ENCODE measurements at regions not wholly inside any gene's neighbourhood (a gene's known extent, or its start where the extent isn't known, plus 50 kb on each side); places are given as distances from the start of the nearest gene placed in this dataset.

DNA sequence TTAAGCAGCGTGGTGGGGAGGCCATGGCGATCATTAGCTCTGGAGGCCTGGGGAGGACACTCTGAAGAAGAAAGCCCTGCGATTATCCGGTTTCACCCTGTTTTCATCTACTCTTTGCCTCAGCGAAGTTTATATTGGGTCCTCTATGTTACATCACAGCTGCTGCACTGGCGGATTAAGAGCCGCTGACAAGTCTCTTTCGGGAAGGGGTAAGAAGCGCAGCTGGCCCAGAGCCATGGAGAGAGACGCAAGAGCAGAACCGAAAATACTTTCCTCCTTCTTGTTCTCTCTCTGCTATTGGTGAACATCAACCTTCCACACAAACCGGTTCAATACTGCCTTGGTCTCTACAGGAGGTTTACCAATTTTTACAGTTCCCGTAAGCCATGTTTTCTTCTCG lies 291.5 kb downstream of the FAM72C start:
- no peak overlapping the region for H3K4me2 ChIP-seq (ENCODE audit: low read length)
- no peaks in the 10 kb centered on the region for H3F3A ChIP-seq (ENCODE audit: insufficient read depth, low read length, poor library complexity, severe bottlenecking)
- H3K4me3 ChIP-seq (ENCODE audit: low read length), result no peak overlapping the region
- no peaks in the 10 kb centered on the region for H3K9me2 ChIP-seq (ENCODE audit: insufficient read depth, low read length)
- H3K36me3 ChIP-seq (ENCODE audit: insufficient read depth, low read length), result no peaks in the 10 kb centered on the region
- no peak overlapping the region for H3K27ac ChIP-seq (ENCODE audit: low read length)
- H3K79me2 ChIP-seq (replicated peaks; ENCODE audit: insufficient read depth, low read length), result no peaks in the 10 kb centered on the region
- no peak overlapping the region for H2AFZ ChIP-seq (ENCODE audit: low read depth, low read length)
- no peaks in the 10 kb centered on the region for H3K9me3 ChIP-seq (ENCODE audit: low read length)
- TF ChIP-seq, protein P1, sequence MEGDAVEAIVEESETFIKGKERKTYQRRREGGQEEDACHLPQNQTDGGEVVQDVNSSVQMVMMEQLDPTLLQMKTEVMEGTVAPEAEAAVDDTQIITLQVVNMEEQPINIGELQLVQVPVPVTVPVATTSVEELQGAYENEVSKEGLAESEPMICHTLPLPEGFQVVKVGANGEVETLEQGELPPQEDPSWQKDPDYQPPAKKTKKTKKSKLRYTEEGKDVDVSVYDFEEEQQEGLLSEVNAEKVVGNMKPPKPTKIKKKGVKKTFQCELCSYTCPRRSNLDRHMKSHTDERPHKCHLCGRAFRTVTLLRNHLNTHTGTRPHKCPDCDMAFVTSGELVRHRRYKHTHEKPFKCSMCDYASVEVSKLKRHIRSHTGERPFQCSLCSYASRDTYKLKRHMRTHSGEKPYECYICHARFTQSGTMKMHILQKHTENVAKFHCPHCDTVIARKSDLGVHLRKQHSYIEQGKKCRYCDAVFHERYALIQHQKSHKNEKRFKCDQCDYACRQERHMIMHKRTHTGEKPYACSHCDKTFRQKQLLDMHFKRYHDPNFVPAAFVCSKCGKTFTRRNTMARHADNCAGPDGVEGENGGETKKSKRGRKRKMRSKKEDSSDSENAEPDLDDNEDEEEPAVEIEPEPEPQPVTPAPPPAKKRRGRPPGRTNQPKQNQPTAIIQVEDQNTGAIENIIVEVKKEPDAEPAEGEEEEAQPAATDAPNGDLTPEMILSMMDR (IDR thresholded peaks at IDR 0.05; ENCODE audit: poor library complexity, severe bottlenecking), result no peak
- no peak for TF ChIP-seq MXI1 (conservative IDR thresholded peaks at IDR 0.05; ENCODE audit: poor library complexity, severe bottlenecking)
- TF ChIP-seq, protein P2, sequence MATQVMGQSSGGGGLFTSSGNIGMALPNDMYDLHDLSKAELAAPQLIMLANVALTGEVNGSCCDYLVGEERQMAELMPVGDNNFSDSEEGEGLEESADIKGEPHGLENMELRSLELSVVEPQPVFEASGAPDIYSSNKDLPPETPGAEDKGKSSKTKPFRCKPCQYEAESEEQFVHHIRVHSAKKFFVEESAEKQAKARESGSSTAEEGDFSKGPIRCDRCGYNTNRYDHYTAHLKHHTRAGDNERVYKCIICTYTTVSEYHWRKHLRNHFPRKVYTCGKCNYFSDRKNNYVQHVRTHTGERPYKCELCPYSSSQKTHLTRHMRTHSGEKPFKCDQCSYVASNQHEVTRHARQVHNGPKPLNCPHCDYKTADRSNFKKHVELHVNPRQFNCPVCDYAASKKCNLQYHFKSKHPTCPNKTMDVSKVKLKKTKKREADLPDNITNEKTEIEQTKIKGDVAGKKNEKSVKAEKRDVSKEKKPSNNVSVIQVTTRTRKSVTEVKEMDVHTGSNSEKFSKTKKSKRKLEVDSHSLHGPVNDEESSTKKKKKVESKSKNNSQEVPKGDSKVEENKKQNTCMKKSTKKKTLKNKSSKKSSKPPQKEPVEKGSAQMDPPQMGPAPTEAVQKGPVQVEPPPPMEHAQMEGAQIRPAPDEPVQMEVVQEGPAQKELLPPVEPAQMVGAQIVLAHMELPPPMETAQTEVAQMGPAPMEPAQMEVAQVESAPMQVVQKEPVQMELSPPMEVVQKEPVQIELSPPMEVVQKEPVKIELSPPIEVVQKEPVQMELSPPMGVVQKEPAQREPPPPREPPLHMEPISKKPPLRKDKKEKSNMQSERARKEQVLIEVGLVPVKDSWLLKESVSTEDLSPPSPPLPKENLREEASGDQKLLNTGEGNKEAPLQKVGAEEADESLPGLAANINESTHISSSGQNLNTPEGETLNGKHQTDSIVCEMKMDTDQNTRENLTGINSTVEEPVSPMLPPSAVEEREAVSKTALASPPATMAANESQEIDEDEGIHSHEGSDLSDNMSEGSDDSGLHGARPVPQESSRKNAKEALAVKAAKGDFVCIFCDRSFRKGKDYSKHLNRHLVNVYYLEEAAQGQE (IDR thresholded peaks at IDR 0.05; ENCODE audit: borderline replicate concordance), result no peak
- TF ChIP-seq EZH2 (IDR thresholded peaks at IDR 0.05; ENCODE audit: borderline replicate concordance, insufficient read depth, low read length, poor library complexity, severe bottlenecking), result no peak
- no peak for TF ChIP-seq RAD21 (conservative IDR thresholded peaks at IDR 0.05)
- TF ChIP-seq EP300 (conservative IDR thresholded peaks at IDR 0.05; ENCODE audit: poor library complexity, severe bottlenecking), result no peak
- TF ChIP-seq TAF1 (IDR thresholded peaks at IDR 0.05; ENCODE audit: low read depth), result no peak
- TF ChIP-seq SMC3 (conservative IDR thresholded peaks at IDR 0.05; ENCODE audit: poor library complexity), result no peak
- no peak for TF ChIP-seq POLR2AphosphoS5 (IDR thresholded peaks at IDR 0.05)
- no peak overlapping the region for H3K9ac ChIP-seq (ENCODE audit: low read length)
- H3K27me3 ChIP-seq (ENCODE audit: insufficient read depth, low read depth, low read length), result no peaks in the 10 kb centered on the region
- no peaks in the 10 kb centered on the region for H4K20me1 ChIP-seq (ENCODE audit: insufficient read depth)

DNA sequence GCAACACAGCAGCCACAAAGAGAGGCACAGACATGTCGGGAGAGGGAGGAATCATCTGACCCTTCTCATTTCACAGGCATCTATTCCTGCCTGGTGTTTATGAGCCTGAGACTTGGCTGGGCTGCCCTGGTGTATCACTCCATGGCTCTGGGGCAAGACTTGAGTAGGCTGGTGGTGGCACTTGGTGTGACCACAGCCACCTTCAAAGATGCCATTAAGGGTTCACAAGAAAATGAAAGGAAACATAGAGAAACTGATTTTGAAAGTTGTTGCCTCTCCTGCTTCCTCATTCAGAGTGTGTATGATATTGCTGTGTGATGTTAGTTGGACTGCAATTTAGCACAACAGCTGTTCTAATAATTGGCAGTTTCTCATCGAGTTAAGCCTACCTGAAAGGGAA lies 298.8 kb downstream of the FAM72C start:
- no peak for TF ChIP-seq POLR2AphosphoS5 (IDR thresholded peaks at IDR 0.05)
- TF ChIP-seq, protein P1 (IDR thresholded peaks at IDR 0.05; ENCODE audit: poor library complexity, severe bottlenecking), result no peak
- TF ChIP-seq MXI1 (conservative IDR thresholded peaks at IDR 0.05; ENCODE audit: poor library complexity, severe bottlenecking), result no peak
- no peak for TF ChIP-seq SMC3 (conservative IDR thresholded peaks at IDR 0.05; ENCODE audit: poor library complexity)
- TF ChIP-seq, protein P2 (IDR thresholded peaks at IDR 0.05; ENCODE audit: borderline replicate concordance), result no peak
- TF ChIP-seq EZH2 (IDR thresholded peaks at IDR 0.05; ENCODE audit: borderline replicate concordance, insufficient read depth, low read length, poor library complexity, severe bottlenecking), result no peak
- TF ChIP-seq EP300 (conservative IDR thresholded peaks at IDR 0.05; ENCODE audit: poor library complexity, severe bottlenecking), result no peak
- TF ChIP-seq TAF1 (IDR thresholded peaks at IDR 0.05; ENCODE audit: low read depth), result no peak
- no peak for TF ChIP-seq RAD21 (conservative IDR thresholded peaks at IDR 0.05)
- Histone ChIP-seq H3K9me3 (ENCODE audit: low read length) (no peaks in the 10 kb centered on the region), H4K20me1 (ENCODE audit: insufficient read depth) (no peaks in the 10 kb centered on the region)

More for the DNA sequence above, 298.8 kb downstream of the FAM72C start:
- H3K4me2 ChIP-seq (ENCODE audit: low read length), result no peak overlapping the region
- H3K27ac ChIP-seq (ENCODE audit: low read length), result no peak overlapping the region
- H2AFZ ChIP-seq (ENCODE audit: low read depth, low read length), result no peak overlapping the region
- H3K9me2 ChIP-seq (ENCODE audit: insufficient read depth, low read length), result no peaks in the 10 kb centered on the region
- H3K4me3 ChIP-seq (ENCODE audit: low read length), result no peak overlapping the region
- no peaks in the 10 kb centered on the region for H3K36me3 ChIP-seq (ENCODE audit: insufficient read depth, low read length)
- no peaks in the 10 kb centered on the region for H3K27me3 ChIP-seq (ENCODE audit: insufficient read depth, low read depth, low read length)
- H3K79me2 ChIP-seq (replicated peaks; ENCODE audit: insufficient read depth, low read length), result no peaks in the 10 kb centered on the region
- no peaks in the 10 kb centered on the region for H3F3A ChIP-seq (ENCODE audit: insufficient read depth, low read length, poor library complexity, severe bottlenecking)
- H3K9ac ChIP-seq (ENCODE audit: low read length), result no peak overlapping the region

Data from neural cell (in vitro differentiated cells).